WTC11 (cell line): ENCODE measurements at regions not wholly inside any gene's neighbourhood (a gene's known extent, or its start where the extent isn't known, plus 50 kb on each side); places are given as distances from the start of the nearest gene placed in this dataset.

Experiments used
- EMX1 ChIP-seq: fragments of 250-450 bp; sonication (Bioruptor Pico); IDR thresholded peaks from 2 replicates; pipeline ENCODE4 v1.8.0; 2021; ENCODE audit warnings: mild to moderate bottlenecking
- FOXK1 ChIP-seq: sonication (generic); formaldehyde crosslinking; IDR thresholded peaks from 2 replicates; pipeline ENCODE4 v1.8.0; 2022; ENCODE audit warnings: mild to moderate bottlenecking, moderate library complexity, missing genetic modification reagents
- NFYB ChIP-seq: sonication (generic); formaldehyde crosslinking; conservative IDR thresholded peaks from 2 replicates; pipeline ENCODE4 v1.8.0; 2022; ENCODE audit warnings: low read depth, missing genetic modification reagents
- NR1H2 ChIP-seq: sonication (generic); formaldehyde crosslinking; IDR thresholded peaks from 2 replicates; pipeline ENCODE4 v1.9.0; 2021; ENCODE audit warnings: mild to moderate bottlenecking, moderate library complexity, missing genetic modification reagents
- SMAD4 ChIP-seq: sonication (generic); formaldehyde crosslinking; IDR thresholded peaks from 2 replicates; pipeline ENCODE4 v1.8.0; 2022; ENCODE audit warnings: mild to moderate bottlenecking, missing genetic modification reagents
- SP1 ChIP-seq: sonication (generic); formaldehyde crosslinking; conservative IDR thresholded peaks from 2 replicates; pipeline ENCODE4 v1.8.1; 2022; ENCODE audit warnings: missing genetic modification reagents
- TEAD4 ChIP-seq: sonication (generic); formaldehyde crosslinking; IDR thresholded peaks from 2 replicates; pipeline ENCODE4 v1.8.0; 2022; ENCODE audit warnings: mild to moderate bottlenecking, missing genetic modification reagents
- TF ChIP-seq, protein P1 (sequence below): fragments of 200-600 bp; IDR thresholded peaks from 2 replicates; pipeline ENCODE4 v1.8.0; 2022; ENCODE audit warnings: antibody characterized with exemption
- TF ChIP-seq, protein P2 (sequence below): sonication (generic); formaldehyde crosslinking; IDR thresholded peaks from 2 replicates; pipeline ENCODE4 v1.8.1; 2022; ENCODE audit warnings: mild to moderate bottlenecking, missing genetic modification reagents, moderate library complexity, borderline replicate concordance
- TF ChIP-seq, protein P3 (sequence below): sonication (generic); formaldehyde crosslinking; IDR thresholded peaks from 2 replicates; pipeline ENCODE4 v1.8.0; 2022; ENCODE audit warnings: mild to moderate bottlenecking, missing genetic modification reagents
- TF ChIP-seq, protein P4 (sequence below): sonication (generic); formaldehyde crosslinking; IDR thresholded peaks from 2 replicates; pipeline ENCODE4 v1.8.1; 2022; ENCODE audit warnings: low read depth, mild to moderate bottlenecking, moderate library complexity, missing genetic modification reagents, borderline replicate concordance

DNA sequence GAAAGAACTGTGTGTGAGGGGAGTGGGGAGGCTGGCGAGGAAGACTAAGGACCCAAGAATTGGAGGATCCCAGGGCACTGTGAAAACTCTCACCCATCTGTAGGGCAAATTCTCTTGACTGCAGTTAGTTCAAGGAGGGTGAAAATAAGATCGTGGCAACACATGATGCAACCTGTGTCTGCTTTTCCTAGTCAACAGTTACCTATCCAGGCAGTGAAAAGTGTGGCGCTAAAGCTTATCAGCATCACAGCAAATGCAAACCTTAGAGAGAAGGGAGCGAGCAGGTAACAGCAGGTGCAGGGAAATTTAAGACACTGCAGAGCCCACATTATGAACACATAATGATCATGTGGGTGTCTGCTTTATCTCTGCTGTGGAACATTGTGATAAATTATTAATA lies 97.7 kb upstream of the SGK1 start:
- TF ChIP-seq TEAD4 (CRISPR knock-in tag) (no peak), EMX1 (CRISPR knock-in tag) (no peak), SP1 (CRISPR knock-in tag) (no peak), SMAD4 (no peak), NFYB (CRISPR knock-in tag) (no peak), FOXK1 (CRISPR knock-in tag) (no peak), NR1H2 (no peak)
- TF ChIP-seq, protein P1, sequence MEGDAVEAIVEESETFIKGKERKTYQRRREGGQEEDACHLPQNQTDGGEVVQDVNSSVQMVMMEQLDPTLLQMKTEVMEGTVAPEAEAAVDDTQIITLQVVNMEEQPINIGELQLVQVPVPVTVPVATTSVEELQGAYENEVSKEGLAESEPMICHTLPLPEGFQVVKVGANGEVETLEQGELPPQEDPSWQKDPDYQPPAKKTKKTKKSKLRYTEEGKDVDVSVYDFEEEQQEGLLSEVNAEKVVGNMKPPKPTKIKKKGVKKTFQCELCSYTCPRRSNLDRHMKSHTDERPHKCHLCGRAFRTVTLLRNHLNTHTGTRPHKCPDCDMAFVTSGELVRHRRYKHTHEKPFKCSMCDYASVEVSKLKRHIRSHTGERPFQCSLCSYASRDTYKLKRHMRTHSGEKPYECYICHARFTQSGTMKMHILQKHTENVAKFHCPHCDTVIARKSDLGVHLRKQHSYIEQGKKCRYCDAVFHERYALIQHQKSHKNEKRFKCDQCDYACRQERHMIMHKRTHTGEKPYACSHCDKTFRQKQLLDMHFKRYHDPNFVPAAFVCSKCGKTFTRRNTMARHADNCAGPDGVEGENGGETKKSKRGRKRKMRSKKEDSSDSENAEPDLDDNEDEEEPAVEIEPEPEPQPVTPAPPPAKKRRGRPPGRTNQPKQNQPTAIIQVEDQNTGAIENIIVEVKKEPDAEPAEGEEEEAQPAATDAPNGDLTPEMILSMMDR, result no peak
- TF ChIP-seq, protein P2, sequence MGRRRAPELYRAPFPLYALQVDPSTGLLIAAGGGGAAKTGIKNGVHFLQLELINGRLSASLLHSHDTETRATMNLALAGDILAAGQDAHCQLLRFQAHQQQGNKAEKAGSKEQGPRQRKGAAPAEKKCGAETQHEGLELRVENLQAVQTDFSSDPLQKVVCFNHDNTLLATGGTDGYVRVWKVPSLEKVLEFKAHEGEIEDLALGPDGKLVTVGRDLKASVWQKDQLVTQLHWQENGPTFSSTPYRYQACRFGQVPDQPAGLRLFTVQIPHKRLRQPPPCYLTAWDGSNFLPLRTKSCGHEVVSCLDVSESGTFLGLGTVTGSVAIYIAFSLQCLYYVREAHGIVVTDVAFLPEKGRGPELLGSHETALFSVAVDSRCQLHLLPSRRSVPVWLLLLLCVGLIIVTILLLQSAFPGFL (CRISPR knock-in tag), result no peak
- TF ChIP-seq, protein P3, sequence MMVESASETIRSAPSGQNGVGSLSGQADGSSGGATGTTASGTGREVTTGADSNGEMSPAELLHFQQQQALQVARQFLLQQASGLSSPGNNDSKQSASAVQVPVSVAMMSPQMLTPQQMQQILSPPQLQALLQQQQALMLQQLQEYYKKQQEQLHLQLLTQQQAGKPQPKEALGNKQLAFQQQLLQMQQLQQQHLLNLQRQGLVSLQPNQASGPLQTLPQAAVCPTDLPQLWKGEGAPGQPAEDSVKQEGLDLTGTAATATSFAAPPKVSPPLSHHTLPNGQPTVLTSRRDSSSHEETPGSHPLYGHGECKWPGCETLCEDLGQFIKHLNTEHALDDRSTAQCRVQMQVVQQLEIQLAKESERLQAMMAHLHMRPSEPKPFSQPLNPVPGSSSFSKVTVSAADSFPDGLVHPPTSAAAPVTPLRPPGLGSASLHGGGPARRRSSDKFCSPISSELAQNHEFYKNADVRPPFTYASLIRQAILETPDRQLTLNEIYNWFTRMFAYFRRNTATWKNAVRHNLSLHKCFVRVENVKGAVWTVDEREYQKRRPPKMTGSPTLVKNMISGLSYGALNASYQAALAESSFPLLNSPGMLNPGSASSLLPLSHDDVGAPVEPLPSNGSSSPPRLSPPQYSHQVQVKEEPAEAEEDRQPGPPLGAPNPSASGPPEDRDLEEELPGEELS (CRISPR knock-in tag), result no peak
- TF ChIP-seq, protein P4, sequence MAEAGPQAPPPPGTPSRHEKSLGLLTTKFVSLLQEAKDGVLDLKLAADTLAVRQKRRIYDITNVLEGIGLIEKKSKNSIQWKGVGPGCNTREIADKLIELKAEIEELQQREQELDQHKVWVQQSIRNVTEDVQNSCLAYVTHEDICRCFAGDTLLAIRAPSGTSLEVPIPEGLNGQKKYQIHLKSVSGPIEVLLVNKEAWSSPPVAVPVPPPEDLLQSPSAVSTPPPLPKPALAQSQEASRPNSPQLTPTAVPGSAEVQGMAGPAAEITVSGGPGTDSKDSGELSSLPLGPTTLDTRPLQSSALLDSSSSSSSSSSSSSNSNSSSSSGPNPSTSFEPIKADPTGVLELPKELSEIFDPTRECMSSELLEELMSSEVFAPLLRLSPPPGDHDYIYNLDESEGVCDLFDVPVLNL, result no peak
